ENCODE measurements at regions not wholly inside any gene's neighbourhood (a gene's known extent, or its start where the extent isn't known, plus 50 kb on each side); places are given as distances from the start of the nearest gene placed in this dataset.

DNA sequence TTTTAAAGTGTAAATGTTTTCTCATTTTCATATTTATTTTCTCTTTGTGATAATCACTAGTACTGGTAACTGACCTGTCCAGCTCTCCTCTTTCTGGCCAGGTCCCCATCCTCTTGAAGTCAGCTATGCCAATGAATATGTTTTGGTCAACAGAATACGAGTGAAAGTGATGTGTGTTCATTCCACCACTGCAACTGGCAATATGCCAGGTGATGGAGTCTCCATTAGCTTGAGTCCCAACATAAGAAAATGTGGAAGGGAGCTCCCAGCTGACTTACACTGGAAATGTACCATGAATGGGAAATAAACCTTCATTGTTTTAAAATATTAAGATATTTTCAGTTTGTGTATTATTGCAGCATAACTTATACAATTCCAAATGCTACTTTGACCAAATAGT, 75.8 kb downstream of the CCDC34 start:
- no peak for DNase-seq

DNA sequence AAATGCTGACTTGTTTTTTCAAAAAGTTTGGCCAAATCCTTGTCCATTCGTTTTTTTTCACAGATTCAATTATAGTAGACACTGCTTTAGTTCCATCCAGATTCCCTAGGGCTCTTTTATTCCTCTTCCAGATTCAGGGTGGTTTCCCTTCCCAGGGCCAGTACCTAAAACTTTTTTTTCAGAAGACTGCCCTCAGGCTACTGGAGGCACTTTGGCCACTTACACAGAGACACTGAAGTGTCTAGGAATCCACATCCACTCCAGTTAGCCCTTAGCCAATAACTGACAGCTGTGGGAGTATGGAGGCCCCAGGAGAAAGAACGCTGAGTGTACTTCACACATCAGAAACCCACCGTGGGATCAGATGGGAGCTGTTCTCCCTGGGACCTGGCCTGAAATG, 77.3 kb downstream of the CCDC34 start:
- DNase-seq: no peak

DNA sequence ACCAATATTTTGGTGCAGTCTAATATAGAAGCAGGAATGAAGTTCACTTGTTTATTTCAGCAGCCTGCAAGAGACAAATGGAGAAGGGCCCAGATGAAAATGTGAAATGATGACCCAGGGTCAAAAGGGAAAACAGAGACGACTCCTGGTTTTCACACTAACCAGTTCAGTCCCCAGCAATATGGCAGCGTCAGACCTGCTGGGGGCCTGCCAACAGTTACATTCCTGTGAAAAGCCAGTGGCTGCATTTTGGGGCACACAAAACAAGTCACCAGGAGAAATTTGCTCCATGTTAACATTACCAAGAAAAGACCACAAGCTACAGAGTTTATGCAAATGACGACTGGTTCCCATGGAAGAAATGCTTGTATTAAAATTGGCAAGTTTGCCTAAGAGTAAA, 80.2 kb downstream of the CCDC34 start:
- DNase-seq: no peak

DNA sequence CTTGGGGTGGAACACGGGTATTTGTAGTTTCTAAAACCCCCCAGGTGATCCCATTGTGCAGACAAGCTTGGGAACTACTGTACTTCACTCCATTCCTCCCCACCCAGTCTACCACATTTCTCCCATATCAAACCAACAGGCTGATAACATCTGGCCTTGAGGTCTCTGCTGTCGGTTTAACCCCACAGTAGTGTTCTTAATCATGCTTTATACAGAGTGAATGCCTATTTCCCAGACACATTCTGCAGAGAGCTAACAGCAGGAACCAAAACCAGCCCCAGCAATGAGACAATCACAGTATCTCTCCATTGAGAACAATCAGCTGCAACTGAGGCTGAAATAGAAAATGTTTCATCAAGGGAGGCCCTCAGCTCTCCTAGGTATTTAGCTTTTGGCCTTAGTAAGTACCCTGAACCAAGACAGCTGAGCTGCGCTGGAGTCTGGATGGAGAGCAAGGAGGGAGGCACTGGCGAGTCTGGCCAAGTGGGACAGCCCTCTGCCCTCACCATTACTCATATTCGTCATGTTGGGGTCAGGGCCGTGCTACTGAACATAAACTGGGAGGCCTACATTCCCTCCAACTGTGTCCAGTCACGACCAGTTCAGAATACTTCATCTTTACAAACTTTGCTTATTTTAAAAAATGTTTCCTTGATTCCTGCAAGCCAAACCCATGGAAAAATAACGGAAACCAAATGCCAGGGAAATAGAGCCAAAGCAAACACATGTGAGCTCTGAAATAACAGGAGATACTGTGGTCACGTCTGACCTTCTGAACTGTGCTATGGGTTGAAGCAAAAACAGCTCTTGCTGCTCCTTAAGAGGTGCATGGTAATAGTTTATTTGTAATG, 81.0 kb downstream of the CCDC34 start:
- DNase-seq: no peak

DNA sequence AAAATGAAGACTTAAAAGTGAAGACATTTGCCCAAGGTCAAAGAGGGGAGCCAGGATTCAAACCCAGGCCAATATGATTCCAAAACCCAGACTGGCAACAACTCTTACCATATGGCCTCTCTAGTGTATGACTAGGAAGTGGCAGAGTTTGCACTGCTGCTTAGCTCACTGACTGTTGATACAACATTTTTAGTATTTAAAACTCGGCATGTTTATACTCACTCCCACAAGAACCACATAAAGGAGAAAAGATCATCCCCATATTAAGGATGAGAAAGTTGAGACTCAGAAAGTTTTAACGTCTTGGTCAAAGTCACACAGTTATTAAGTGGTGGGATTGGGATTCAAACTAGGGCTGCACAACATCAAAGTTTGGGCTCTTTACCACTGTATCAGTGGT, 81.7 kb downstream of the CCDC34 start:
- no peak for DNase-seq

DNA sequence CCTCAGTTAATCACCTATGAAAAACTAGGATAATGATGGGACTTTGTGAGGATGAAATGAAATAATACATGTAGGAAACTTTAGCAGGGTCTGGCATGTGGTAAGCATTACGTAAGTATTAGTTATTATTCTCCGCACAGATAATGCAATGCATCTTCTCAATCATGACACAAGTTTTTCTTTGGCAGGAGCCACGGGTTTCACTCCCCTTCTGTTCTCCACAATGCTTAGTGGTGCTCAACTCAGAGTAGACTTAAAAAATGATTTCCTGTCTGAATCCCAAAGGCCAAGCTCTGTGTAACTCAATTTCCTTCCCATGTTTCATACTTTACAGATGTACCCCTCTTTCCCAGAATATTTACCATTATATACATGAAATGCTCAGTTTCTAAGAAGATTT, 82.9 kb downstream of the CCDC34 start:
- DNase-seq: no peak

DNA sequence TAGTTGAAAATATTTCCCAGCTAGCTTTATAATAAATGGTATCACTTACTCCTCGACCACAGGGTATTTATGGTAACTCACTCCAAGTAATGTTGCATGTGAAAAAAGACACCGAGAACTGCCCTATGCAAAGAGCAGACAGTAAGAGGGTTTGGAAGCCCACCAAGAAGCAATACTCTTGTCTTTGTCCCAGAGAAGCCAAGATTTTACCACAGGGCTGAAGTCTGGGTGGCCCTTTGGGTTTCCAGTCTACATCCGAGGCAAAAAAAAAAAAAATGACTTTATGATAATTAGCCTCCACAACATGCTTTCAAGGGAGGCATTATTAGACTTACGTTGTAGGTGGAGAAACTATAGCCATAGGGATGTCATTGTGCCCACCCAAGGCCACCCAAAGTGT, 83.6 kb downstream of the CCDC34 start:
- no peak for DNase-seq

DNA sequence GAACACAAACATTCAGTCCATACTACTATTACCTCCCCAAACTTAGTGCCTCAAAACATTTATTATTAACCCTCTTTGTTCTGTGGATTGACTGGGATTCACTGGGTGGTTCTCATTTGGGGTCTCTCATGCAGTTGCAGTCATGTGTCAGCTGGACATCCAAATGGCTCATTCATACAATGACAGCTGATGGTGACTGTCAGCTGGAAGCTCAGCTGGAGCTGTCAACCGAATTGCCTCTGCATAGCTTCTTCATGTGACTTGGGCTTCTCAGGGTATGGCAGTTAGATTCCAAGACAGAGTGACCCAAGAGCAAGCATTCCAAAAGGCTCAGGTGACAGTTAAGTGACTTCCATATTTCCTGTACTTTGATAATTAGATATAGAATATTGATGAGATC, 85.2 kb downstream of the CCDC34 start:
- DNase-seq: no peak

DNA sequence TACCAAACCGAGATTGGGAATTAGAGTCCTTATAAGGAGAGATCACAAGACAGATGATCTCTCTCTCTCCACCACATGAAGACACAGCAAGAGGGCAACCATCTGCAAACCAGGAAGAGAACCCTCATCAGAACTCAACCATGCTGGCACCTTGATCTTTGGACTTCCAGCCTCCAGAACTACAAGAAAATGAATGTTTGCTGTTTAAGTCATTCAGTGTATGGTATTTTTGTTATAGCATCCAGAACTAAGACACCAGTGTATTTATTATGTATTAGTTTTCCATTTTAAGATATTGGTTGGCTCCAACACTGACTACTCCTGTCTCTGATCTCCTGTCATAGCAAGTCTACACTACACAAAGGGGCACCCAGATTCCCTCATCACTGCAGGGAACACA, 86.9 kb downstream of the CCDC34 start:
- no peak for DNase-seq

DNA sequence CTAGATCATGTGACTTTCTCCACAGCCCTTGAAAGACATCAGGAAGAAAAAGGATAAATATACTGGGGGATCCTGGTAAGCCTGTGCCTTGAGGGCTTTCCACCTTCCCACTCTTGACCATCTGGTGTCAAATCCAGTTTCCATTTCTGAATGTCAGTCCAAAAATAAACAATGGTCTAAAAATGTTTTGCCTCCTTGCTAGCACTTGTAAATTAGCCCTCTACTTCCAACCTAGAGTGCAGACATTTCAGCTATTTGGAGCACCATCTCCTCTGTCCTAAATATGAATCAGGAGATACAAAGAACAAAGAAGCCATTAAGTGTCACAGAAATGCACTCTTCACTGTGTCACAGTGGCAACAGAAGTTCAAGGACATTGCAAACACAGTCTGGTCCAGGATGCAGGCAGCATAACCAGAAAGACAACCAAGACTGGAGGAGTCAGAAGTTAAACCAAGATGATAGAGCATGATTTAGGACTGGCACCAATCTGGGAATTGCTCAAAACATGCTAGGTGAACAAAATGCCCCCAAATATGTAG, 88.1 kb downstream of the CCDC34 start:
- no peak for DNase-seq

DNA sequence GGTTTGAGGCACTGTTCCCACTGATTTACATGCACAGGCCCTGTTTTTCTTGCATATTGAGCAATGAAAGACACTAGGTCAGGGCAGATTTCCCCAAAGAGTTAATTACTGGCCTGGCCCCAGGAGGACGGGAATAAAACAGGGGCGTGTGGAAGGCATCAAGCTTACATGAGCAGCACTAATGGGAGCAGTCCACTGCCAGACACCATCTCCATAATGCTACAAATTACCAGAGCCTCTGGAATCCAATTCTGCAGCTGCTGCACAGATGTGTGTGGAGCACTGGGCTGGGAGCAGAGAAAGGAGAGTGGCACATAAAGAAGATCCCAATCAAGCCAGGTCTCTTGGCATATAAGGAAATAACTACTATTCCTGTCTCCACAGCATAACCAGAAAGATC, 96.9 kb downstream of the CCDC34 start:
- DNase-seq: no peak

DNA sequence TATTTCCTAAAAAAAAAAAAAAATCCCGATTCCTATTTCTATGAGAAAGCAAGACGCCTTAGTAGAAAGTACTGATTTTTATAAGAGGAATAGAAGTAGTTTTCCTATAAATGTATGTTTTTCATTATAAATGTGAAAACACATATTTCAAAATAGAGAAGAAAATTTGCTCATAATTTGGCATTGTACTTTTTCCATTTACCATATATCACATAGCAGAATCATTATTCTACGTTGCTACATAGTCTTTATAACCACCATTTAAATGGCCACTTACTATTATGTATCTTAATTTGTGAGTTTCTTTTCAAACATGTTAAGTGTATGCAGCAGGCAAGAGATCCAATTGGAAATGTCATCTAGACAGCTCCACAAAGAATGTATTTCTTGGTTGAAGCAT, 99.0 kb downstream of the CCDC34 start:
- no peak for DNase-seq

DNA sequence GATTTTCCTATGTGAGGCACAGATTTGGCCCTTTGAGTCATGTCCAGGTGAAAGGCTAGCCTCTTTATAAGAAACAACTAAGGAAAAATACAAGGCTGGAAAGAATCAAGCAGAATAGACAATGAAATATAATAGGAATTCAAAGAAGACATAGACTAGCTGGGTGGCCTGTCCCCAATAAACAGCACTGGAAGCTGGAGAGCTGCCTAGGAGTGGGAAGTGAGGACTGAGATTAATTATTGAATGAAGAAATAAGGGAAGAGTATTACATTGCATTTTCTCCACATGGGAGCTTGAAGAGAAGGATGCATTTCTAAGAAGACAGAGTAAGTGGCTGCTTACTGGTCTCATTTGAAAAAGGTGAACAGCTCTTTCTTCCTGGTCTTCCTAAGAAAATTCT, 100.0 kb downstream of the CCDC34 start:
- DNase-seq: no peak

DNA sequence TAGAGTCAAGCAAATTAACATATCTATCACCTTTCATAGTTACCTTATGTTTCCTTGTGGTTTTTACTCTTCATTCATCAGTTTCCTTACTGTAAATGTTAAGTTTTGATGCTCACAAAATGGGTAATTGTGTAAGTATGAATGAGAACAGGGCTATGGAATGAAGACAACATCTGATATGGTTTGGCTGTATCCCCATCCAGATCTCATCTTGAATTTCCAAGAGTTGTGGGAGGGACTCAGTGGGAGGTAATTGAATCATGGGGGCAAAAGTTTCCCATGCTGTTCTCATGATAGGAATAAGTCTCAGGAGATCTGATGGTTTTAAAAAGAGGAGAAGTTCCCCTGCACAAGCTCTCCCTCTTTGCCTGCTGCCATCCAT, 107.6 kb downstream of the CCDC34 start:
- DNase-seq: no peak

DNA sequence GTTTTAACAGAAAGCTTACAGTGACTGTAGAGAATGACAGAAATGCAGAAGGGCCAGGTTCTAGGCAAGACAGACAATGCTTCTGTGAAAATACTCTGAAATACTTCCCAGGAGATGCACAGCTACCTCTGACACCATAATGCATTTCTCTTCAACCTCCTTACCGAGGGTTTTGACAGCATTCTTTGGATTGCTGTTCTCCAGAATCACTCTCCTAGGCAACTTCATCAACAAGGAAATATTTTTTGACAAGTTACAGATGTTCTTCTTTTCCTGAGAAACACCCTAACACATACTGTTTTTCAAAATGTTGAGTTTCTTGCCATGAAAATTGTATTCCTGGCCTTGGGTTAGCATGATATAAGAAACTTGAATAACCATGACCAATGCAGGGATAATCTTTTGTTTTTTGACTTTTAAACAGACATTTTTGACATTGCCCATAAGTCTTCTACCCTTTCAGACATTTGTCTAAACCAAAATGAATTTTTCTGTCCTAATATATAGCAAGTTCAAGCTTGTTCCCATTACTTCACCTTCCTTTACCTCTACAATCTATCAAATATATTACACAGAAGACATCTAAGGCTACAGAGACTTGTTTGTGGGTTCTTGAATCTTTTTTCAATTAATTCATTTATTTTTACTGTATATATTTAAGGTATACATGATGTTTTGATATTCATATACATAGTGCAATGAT, 108.1 kb downstream of the CCDC34 start:
- no peak for DNase-seq

DNA sequence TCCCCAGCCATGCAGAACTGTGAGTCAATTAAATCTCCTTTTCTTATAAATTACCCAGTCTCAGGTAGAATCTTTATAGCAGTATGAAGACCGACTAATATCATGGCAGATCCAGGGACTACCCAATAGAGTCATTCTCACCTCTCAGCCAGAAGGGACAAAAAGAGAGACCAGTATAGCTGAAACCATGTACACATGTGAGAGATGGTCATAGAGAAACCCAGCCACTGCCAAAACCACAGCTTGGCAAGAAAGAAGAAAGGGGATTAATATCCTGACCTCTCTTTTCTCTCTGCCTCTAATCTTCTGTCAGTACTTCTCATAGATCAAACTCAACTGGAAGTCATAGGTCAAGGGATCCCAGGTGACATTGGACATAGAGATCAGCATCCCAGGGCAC, 109.8 kb downstream of the CCDC34 start:
- DNase-seq: no peak

DNA sequence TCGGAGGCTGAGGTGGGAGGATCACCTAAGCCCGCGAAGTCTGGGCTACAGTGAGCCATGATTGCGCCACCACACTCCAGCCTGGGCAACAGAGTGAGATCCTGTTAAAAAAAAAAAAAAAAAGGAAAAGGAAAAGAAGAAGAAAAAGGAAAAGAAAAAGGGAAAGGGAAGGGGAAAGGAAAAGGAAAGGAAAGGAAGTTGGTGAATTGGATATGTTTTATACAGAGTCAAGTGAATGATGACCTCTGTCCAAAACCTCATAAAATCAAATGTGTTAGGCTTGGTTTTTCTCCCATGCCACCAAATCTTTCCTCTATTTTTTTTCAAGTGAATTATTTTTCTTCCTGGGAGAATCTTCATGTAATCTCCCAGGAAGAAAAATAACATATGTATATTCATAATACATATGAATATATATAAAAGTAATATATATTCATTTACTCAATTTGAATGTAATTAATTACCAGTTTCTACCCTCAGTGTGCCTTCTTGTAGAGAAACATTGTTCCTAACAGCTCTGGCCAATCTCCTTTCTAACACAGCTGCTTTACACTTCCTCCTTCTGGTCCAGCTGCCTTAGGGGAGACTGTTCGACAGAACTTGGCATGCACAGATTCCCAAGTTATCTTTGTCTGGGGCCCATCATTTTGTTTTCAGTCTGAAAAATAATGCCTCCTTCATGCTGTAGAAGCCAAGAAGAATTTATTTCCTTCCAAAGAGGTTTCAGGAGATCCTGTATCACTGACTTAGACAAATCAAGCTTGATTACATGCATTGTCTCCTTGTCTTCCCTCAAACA, 111.9 kb downstream of the CCDC34 start:
- no peak for DNase-seq

DNA sequence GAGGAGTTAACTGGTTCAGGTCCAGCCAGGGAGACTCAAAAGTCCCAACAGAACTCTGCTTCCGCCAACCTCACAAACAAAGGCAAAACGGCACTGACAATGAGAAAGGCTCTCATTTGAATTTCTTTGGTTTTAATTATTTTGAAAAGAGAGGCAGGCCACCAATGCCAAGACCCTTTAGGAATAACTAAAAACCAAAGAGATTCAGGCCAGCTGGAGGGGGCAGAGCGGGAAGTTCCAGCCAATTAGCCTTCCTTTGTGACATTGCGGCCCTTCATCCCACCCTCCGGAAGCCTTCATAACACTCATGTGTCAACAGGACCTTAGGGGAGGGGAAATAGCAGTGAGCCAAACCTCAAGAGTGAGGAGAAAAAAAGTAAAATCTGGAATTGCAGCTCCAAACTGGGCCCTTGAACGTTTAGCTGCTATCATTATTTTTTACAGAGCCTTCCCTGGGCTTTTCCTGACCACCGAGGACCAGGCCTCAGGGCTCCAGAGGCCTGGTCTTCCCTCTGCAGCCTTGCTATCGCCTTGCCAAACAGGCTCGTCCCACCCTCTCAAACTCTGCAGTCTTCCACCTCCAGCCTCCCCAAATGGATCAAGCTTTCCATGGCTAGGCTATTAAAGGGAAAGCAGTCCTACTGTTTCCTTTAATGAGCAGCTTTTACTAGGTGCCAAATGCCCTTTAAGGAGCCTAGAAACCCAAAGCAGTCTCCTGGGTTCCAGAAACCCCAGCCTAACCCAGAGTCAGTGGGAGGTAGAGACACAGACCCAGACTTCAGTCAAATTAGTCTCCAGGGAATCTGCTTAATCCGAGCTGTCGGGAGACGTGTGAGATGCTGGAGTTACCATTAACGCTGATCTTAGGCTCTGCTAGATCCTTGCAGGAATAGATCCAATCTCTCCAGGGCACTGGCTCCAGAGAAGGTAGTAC, 114.2 kb downstream of the CCDC34 start:
- no peak for DNase-seq

DNA sequence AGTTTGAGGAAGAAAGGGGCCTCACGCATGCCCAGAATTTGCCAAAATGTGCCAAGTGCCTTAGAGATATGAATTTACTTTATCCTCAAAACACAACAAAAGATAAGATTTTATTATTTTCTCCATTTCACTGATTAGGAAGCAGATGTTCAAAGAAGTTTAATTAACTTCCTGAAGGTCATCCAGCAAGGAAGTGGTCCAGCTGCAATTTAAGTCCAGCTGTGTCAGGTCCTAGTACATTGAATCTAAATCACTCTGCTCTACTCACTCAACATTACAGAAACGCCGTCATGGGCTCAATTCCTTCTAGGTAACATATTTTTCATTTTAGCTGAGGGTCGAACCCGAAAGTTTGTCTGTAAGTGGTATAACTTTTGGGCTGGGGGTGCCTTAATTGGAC, 115.4 kb downstream of the CCDC34 start:
- no peak for DNase-seq

DNA sequence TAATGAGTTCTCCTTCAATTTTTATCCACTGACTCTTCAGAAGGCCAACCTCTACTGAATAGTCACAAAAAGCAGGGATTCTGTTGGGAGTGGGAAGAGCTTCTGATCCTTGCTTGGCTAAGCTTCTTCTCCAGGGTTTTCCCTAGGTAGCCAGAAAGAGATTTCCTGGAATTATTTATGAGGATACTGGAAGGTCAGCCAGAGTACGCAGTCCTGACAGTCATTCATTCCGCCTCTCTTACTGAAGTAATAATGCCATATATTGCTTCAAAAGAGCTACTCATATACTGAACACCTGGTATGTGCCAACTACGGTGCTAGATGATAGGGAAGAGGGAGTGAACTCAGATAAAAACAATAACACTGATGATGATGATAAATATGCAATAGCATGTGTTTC, 116.1 kb downstream of the CCDC34 start:
- no peak for DNase-seq

DNA sequence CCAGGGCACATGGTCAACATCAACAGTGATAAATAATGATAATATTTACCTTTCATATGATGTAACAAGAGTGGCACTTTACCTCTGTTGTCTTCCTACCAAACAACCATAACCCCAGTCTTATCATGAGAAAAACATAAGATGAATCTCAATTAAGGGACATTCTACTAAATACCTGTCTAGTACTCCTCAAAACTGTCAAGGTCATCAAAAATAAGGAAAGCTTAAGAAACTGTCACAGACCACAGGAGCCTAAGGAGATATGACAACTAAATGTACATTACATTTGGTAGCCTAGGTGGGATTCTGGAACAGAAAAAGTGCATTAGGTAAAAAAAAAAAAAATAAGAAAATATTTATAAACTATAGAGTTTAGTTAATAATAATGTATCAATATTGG, 118.1 kb downstream of the CCDC34 start:
- DNase-seq: no peak

DNA sequence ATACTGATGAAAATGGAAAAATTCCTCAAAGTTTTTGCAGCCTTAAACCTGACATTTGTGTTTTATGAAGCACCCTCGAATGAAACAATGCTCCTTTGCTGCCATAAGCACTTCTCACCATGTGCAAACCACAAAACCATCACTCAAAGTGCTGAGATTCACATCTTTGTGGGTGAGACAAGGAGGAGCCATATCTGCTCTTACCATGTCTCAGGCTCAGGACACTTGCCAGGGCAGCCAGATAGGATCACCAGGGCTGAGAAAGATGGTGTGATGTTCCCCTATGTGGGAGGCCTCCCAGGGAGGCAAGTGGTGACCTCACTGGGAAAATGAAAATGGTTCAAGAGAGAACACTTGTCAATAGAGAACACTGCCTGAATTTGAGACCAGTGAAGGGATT, 120.4 kb downstream of the CCDC34 start:
- no peak for DNase-seq

Measured in NCI-H1092 (cell line).